ENCODE measurements at regions not wholly inside any gene's neighbourhood (a gene's known extent, or its start where the extent isn't known, plus 50 kb on each side); places are given as distances from the start of the nearest gene placed in this dataset.
"Not testable (repeated sequence)": the region's sequence is repeated elsewhere in the genome, so short reads cannot be mapped to it uniquely, and the experiment has no call there.

DNA sequence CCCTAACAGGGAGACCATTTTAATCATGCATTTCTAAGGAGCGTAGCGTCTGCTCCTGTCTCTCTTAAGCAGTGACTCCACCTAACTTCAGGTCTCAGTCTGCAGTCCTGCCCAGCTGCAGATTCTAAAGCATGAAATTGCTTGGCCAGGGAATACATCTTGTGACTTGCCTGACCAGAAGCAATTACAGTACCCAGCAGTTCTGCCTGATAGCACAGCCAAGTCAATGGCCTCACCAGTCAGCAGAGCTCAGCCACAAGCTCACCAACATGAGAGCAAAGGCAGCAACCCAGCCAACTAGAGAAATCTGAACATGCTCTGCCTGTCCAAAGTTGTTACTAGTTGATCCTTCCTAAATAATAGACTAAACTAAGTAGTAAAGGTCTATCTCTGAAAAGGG, 2011.9 kb upstream of the PCDH10 start:
- DNase-seq: no peak

DNA sequence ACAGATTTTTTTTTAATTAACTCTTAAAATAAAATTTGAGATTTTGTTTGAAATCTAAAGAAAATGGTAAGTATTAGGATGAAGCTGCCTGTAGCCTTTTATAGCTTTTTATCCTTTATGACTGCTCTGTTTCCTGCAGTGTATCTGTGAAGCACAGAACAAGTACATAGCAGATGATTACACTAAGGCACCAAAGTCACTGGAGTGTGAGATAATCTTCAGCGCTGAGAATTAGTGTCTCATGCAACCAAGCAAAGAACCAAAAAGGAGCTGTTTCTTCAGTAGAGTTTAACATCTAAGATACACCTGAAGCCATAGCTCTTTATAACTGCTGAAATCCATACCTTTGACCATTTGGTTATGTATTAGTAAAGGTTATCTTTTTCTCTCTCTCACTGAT, 1989.8 kb upstream of the PCDH10 start:
- no peak for DNase-seq

DNA sequence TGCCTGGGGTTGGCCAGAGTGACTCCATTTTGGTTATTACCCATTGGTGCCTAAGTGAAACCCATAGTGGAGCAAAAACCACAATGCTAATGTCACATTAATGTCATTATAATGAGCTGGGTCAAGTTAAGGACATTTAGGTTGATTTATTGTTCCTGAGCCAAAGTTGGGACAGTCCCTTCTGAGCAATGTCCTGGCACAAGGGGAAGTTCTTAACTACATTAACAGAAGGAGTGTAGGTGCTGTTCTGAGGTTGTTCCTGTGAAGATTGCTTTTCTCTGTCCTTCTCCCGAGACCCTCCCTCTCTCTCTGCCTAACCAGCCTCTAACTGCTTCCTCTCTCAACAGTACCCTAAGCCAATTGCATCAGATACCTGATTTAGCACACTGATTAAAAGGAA, 1956.8 kb upstream of the PCDH10 start:
- no peak for DNase-seq

DNA sequence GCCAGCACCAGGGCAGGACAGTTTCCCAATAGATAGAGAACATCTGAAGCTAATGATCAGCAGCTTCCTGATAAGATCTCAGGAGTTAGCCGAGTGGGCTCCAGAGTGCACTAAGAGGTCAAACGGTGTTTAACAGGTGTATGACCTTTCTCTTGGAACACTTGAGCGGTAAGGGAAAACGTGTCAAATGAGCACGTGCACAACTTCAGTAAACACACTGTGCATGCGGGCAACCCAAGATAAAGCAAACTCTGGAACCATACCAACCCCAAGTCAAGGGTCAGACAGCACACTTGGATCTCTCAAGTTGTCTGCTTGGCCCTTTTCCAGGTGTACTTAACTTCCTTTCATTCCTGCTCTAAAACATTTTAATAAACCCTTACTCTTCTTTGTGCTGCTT, 1941.5 kb upstream of the PCDH10 start:
- no peak for DNase-seq

DNA sequence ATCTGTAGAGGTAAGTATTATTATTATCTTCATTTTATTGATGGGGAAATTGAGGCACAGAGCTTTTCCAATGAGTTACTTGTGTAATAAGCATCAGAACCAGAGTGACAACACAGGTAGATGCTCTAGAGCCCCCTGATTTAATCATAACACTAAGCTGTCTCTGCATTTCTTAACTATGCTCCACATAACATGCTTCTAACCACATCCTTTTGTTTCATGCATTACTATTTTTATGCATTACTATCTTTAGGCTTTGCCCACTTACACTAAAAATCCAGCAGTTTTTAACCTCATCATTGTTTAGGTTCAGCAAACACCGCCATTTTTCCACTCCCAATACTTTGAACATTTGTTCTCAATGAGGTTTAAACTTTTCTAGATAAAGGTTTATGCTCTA, 1900.8 kb upstream of the PCDH10 start:
- no peak for DNase-seq

DNA sequence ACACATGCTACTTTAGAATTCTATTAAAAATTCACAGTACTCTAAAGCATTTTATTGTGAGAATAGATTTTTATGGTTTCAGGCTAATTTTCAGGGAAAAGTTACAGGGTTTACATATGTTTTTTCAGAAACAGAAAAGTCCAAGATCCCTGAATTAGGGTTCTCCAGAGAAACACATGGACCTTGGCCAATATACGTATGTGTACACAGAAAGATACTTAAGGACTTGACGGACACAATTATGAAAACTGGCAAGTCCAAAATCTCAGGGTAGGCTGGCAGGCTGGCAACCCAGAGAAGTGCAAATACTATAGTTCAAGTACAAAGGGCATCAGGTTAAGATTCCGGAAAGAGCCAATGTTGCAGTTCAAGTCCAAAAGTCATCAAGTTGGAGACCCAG, 1897.8 kb upstream of the PCDH10 start:
- DNase-seq: peak; percentile 14

DNA sequence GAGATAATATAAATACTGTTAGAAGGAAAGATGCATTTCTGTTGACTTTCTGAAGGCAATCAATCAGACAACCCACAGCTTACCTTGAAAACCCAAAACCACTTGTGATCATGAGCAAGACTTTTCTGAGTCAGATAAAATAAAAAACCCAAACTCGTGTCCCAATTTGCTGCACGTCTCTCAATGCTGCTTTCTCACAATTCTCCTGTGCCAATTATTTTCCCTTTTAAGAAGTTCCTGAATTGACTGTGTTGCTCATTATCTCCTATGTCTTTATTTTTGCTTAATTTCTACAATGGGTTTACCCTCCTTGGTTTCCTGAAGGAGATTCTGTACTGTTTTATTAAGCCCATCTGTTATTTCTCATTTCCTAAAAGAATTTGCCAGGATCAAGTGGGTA, 1891.9 kb upstream of the PCDH10 start:
- DNase-seq: no peak

DNA sequence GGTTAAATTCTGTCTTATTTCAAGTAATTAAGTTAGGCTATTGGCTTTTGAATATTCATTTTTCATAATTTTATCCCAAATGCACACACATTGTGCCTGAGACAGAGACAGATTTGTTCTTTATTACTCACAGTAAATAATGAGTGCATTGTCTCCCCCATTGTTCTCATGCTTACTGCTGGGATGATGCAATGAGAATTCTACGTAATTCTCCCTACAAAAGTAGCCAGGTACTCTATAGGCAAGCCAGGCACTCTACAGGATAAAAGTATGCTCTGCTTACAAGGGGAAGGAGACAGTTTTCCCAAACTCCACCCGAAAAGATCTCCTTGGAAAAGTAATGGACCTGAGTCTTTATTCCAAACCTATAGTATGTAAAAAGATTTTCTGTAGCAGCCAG, 1890.7 kb upstream of the PCDH10 start:
- DNase-seq: no peak

DNA sequence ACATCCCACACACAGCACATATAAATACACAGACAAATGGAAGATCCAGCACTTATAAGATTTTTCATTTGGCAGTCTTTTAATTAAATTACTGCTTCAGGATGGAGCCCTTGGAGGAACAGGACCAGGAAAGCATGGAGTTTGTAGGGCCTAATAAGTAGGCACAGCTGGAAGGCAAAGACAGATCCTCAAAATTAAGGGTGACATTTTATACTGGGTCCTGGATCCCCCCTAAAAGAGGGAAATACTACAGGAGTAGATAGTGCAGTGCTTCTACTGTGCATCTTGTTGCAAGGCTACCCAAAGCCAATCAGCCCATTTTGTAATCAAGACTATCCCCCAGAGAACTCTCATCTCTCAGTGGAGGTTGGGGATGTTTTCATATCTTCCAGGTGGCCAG, 1860.7 kb upstream of the PCDH10 start:
- DNase-seq: no peak

DNA sequence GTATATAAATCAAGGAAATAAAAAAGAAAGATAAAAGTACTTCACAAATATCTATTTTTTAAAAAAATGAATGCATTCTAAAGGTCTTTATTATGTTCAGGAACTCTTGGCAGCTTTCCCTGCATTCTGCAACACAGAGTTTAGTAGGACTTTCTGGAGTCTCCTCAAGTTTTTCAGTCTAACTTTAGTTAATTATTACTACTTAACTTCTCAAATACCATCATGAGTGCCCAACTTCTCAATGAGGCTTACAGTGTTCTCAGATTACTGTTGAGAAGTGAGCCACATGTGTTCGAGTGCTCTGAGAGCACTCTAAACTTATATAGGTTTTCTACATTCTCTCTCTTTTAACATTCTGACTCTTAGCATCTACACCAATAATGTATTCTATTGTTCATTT, 1852.9 kb upstream of the PCDH10 start:
- DNase-seq: no peak

DNA sequence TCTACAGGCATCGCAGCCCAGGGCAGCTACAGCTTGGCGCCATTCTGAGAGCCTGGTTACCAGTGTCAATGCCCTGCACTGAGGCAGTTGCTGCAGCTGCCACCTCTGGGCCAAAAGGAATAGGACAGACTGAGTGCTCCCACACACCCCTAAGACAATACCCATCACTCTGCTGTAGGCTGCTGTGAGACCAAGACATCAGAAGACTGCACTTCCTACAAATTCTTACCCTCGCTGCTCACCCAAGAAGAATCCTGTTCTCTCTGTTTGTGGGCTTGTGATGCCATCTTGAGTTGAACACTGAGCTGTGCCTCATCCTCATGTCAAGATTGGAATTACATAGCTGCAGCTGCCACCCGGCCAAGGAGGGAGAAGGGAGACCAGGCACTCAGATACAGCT, 1847.0 kb upstream of the PCDH10 start:
- no peak for DNase-seq

DNA sequence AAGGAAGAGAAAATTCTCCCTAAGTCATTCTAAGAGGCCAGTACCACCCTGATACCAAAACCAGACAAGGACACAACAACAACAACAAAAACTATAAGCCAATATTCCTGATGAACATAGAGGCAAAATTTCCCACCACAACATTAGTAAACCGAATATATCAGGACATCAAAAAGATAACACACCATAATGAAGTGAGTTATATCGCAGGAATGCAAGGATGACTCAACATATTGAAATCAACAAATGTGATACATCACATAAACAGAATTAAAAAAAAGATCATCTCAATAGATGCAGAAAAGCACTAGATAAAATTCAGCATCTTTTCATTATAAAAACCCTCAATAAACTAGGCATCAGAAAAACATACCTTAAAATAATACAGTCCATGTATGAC, 1844.4 kb upstream of the PCDH10 start:
- DNase-seq: no peak

DNA sequence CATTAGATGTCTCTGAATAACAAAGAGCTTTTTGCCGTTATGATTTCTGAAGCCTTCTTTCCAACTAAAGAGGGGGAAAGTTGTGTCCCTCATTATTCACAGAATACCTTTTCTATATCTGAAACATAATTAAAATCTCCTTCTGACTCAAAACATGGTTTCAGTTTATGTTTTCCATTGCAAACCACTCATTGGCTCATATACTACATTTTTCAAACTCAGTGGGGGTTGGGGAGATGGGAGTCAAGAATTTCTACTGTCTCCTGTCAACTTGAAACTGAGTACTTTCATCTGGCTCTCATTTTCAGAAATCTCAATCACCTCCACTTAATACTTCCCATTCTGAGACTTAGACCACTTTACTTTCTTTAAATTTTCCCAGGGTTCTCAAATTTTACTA, 1839.5 kb upstream of the PCDH10 start:
- no peak for DNase-seq

DNA sequence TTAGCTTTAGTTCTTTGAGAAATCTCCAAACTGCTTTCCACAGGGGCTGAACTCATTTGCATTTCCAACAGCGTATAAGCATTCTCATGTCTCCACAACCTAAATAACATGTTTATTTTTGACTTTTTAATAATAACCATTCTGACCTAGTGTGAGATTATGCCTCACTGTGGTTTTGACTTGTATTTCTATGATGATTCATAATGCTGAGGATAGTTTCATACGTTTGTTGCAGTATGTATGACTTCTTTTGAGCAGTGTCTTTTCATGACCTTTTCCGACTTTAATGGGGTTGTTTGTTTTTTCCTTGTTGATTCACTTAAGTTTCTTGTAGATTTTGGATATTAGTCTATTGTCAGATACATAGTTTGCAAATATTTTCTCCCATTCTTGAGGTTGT, 1833.0 kb upstream of the PCDH10 start:
- DNase-seq: no peak

DNA sequence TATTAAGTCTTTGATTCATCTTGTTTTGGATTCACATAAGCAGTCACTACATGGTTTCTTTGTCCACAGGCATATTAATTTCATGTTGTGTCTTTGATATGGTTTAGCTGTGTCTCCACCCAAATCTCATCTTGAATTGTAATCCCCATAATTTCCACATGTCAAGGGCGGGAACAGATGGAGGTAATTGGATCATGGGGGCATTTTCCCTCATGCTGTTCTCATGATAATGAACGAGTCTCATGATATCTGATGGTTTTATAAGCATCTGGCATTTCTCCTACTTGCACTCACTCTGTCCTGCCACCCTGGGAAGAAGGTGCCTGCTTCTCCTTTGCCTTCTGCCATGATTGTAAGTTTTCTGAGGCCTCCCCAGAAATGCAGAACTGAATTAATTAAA, 1811.2 kb upstream of the PCDH10 start:
- DNase-seq: no peak

DNA sequence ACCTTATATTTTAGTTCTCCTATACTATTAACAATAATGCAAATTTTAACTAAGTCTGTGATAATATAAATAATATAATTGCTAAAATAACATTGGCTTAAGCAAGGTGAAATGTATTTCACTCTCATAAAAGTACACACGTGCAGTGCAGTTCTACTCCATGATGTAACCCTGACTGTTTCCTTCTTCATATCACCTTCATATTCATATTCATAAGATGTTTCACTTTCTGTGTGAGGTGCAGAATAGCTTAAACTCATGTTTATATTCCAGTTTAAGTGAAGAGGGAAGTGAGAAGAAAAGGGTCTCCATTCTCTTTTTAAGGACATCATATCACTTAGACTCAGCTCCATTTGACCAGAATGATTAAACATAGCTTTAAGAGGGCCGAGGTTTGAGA, 1810.0 kb upstream of the PCDH10 start:
- DNase-seq: no peak

DNA sequence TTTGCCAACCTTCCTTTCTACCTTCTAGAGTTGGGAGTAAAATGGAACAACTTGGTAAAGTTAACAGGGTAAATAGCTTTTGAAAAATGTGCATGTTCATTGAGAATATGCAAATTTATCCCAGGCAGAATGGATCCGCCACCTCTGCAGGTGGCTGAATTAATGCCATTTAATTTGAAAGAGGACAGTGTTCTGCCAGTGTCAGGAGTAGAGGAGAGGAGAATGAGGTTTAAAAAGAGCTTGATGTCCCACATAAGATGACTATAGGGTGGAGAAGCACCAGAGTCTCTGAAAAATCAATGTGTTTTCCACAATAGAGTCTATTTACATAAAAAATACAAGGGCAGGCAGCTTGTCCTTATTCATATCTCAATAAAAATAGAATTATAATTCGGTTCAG, 1804.3 kb upstream of the PCDH10 start:
- DNase-seq: no peak

DNA sequence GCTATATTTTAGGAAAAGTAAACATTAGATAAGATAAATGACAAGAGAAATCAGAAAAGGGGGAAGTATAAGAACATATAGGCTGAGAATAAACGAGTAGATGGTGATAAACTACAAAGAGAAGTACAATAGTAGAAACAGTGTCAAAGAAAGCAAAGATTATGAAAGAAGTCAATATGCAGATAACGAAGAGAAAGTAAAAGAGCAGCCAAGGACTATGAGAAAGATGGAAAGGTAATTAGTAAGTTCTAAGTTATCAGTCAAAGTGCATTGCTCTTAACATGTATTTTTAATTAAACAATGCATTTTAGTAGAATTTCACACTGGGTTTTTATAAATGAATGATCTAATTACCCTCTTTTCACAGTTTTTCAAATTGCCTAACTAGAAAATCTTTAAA, 1801.3 kb upstream of the PCDH10 start:
- no peak for DNase-seq

DNA sequence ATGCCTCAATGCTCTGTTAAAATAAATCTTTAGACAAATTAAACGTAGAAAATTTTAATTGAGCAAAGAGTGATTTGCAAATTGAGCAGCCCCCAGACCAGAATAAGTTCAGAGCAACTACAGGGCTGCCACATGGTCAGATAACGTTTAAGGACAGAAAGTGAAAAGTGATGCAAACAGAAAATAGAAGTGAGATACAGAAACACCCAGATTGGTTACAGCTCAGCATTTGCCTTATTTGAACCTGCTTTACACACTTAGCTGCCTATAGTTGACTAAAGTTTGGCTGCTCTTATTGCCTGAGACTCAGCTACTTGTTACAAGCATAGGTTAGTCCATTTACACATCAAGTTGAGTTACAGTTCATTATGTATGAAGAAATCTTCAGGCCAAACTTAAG, 1800.8 kb upstream of the PCDH10 start:
- DNase-seq: no peak

DNA sequence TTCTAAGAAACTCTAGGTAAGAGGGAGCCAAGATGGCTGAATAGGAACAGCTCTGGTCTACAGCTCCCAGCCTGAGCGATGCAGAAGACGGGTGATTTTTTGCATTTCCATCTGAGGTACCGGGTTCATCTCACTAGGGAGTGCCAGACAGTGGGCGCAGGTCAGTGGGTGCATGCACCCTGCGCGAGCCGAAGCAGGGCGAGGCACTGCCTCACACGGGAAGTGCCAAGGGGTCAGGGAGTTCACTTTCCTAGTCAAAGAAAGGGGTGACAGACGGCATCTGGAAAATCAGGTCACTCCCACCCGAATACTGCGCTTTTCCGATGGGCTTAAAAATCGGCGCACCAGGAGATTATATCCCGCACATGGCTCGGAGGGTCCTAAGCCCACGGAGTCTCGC, 1796.7 kb upstream of the PCDH10 start:
- DNase-seq: not testable (repeated sequence)

DNA sequence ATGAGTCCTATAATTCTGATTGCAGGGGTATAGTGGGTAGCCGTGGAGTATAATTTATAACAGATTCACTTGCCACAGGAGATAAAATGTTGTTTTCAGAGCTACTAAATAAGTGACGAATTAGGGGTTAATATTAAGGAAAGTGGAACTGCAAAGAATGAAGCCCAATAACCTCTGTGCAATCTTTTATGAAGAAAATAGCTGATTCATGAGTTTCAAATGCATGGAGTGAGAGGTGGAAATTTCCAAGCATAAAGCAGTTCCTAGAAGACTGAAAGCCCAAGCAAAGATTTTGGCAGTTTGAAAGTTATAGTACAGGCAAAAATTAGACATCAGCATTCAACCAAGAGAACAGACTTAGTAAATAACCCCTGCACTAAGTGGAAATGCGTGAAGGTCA, 1782.4 kb upstream of the PCDH10 start:
- DNase-seq: no peak

DNA sequence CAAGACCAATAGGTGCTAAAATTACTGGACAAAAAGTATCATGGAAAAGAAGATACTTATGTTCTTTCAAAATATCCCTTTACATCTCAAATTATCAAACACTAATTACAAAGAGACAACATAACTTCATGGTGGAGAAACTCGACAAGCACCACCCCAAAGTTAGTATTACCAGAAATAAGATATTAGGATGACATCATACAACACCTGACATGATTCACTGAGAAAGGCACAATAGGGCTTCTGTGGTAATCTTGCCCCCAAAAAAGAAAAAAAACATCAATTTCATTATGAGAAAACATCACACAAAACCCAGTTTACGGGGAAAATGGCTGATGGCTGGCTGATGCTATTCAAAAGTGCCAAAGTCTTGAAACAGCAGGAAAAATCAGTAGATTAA, 1781.7 kb upstream of the PCDH10 start:
- DNase-seq: no peak

DNA sequence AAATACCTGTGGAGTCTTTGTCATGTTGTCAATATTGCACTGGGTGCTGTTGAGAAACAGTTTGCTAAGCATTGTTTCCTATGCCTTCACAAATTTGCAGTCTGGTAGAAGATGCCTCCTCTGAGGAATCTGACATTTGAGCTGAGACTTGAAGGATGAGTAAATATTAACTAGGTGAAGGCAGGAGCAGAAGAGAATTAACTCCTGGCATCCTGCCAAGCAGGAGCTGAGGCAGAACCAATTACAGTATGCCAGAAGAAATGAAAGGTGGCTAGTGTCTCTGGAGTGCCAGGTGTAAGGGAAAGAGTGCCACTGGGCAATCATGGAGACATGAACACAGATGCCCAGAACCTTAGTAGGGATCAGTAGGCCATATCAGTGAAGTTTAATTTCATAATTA, 1778.2 kb upstream of the PCDH10 start:
- no peak for DNase-seq

DNA sequence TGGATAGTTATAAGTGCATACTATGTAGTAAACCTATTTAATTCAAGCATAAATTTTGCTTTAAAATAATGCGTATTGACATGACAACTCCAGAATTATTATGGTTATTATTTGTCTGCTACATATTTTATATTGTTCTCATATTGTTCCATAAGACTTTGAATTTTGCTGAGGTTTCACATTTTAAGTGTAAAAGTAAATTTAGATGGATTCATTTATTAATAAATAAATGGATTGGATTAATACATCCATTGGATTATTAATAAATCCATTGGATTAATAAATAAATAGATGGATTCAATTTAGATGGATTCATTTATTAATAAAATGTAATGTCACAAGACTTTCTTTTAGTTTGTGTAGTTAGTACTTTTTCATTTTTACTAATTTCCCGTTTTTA, 1768.0 kb upstream of the PCDH10 start:
- no peak for DNase-seq

DNA sequence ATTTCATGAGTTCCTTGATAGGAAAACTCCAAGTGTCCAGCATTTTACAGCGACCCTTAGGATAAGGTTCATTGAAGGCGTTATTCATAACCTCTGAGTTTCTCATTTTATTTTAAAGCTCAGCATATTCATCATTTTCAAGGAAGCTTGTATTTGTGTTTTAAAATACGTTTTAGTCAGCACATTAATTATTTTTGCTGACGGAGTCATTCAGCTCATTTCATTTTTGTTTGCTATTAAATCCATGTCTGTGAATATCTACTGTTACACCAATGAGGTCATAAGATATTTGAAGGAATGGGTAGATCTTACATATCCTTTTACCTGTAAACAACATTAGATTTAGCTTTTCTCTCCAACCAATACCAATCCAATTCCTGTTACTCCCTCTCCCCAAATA, 1766.3 kb upstream of the PCDH10 start:
- no peak for DNase-seq

DNA sequence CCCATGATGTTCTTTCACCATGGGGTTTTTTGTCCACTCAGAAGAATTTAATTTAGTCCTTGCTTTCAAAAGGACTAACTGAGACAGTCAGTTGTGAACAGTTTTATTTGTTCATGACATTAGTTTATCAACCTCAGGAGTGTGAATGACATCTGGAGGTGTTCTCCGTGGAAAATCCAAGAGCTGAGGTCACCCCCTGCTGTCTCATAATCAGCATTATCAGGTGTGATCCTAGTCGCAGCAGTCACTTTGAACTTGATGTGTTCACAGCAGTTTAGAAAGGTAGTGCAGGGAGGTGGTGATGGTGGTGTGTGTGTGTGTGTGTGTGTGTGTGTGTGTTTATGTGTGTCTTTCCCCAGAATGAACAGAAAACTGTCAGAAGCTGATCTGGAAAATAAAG, 1760.8 kb upstream of the PCDH10 start:
- no peak for DNase-seq

DNA sequence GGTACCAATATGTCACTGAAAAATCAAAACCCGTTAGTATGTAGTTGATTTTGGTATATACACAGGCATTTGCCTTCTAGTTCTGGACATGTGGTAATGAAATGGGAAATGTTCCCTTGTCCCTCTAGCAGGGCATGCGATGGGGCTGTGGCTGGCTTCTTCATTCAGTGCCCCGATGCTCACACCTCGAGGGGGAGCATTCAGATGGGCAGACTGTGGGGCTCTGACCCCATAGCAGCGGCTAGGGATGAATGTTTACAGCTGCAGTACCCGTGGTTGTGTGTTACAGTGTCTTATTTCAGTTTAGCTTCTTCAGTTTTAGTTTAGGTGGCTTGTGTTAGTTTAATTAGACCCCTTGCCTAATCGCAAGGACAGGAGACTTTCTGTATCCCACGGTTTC, 1741.0 kb upstream of the PCDH10 start:
- DNase-seq: no peak
